ENCODE measurements at regions not wholly inside any gene's neighbourhood (a gene's known extent, or its start where the extent isn't known, plus 50 kb on each side); places are given as distances from the start of the nearest gene placed in this dataset.
"Not testable (repeated sequence)": the region's sequence is repeated elsewhere in the genome, so short reads cannot be mapped to it uniquely, and the experiment has no call there.

DNA sequence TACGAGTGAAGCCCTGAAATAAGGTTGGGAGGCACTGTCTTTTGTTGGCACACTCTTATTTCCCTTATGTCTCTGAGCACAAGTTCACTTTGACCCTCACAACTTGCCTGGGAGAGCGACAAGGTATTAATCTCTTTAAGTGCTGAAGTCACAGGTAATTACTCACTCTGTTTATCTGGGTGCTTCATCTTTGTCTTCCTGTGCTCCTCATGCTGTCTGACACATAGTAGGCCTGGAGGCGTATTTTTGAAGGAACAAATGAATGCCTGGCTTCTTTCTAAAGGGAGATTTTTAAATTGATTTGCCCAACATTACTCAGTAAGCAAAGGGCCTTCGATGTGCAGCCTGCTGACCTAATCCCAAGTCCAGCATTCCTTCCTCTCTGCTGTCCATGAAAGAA, 507.1 kb upstream of the TNP1 start:
- DNase-seq (ENCODE audit: low spot score): no peak

DNA sequence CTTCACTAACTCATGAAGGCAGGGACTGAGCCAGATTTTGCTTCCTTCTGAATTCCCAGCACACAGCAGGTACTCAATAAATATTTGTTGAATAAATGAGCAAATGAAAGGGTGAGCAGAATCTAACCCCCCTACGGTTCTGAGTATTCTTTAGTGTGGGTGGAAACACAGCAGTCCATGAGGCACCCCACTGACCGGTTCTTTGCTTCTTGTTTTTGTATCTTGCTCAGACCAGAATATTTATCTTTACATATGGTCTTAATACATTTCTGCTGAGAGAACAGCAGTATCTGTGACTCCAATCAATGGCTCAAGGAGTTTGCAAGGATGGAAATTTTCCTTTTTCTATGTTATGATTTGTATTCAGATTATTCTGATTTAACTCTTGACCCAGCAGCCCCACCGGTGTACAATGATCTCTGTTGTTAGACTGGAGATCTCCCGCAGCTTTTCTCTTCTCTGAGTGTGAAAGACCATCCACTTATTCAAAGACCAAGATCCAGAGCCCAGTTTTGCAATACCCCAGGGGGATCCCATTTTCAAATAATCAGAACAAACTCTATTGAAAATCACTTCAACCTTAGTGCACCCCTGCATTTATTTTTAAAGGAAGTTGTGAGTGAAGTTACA, 506.5 kb upstream of the TNP1 start:
- DNase-seq (ENCODE audit: low spot score): no peak

DNA sequence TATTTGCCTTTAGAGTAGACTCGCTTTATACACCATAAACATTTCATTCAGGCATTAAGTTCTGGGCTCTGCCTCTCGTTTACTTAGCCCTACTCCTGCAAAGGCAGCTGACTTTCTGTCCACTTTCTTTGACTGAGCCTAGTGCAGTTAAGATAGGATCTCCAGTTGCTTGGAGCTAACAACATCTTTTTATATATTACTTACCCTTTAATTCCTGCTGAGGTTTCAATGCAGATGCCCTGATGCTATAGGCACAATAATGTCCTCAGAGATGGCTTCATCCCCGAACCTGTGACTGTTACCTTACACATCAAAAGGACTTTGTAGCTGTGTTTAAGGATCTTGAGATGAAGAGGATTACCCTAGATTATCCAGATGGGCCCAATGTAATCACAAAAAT, 505.8 kb upstream of the TNP1 start:
- DNase-seq (ENCODE audit: low spot score): no peak

- no peak for DNase-seq (ENCODE audit: low spot score)
These were observed 504.4 kb upstream of the TNP1 start for GRCh38 chr2:217364224-217364623.

DNA sequence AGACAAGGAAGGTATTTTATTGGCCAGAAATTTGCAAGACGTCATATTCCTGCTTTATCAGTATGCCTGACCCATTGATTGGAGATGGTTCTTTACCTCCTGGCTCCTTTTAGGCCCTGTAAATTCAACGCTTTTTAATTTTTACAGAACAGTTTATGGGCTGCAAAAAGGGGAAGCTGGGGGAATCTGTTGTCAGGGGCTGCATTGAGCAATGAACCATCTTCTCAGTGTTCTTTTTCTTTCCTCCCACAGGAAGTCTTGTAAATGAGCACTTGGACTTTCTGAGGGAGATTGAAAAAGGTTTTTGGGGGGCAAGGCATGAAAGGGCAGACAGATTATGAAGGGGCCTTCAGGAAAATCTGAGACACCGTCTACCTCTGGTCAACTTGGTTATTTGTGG, 503.6 kb upstream of the TNP1 start:
- no peak for DNase-seq (ENCODE audit: low spot score)

DNA sequence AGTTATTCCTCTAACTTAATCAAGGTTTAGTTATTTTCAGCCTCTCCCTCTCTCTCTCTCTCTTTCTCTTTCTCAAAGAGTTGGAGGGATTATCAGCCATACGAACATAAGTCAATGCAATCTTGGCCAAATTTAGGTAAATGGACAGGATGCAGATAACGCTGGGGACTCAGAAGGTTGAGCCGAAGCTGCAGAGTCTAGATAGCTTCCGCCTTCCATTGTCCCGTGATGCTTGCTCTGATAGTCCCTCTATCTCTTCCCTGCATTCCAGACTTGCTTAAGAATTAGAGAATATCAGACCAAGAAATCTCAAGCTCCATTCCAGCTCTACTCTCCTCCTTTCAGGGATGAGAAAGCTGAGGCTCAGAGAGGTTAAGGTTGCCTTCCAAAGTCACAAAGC, 502.8 kb upstream of the TNP1 start:
- DNase-seq (ENCODE audit: low spot score): no peak

DNA sequence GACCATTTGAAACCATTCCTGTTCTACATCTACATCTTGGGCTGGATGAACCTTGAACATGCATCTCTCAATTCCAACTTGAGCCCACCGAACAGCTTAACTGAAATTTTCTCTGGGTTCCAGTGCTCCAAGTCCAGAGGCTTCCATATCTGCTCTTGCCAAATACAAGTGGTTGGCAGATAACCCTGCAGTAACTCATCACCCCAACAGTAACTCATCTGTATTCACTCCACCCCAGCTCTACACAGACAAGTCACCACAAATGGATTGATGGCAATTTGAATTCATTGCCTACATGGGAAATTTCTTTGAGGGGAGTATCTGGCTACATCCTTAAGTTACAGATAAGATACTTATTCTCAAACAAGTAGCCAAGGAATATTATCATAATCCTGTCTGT, 502.4 kb upstream of the TNP1 start:
- DNase-seq (ENCODE audit: low spot score): no peak

GRCh38 chr2:217361483-217361880, 501.6 kb upstream of the TNP1 start:
- no peak for DNase-seq (ENCODE audit: low spot score)

DNA sequence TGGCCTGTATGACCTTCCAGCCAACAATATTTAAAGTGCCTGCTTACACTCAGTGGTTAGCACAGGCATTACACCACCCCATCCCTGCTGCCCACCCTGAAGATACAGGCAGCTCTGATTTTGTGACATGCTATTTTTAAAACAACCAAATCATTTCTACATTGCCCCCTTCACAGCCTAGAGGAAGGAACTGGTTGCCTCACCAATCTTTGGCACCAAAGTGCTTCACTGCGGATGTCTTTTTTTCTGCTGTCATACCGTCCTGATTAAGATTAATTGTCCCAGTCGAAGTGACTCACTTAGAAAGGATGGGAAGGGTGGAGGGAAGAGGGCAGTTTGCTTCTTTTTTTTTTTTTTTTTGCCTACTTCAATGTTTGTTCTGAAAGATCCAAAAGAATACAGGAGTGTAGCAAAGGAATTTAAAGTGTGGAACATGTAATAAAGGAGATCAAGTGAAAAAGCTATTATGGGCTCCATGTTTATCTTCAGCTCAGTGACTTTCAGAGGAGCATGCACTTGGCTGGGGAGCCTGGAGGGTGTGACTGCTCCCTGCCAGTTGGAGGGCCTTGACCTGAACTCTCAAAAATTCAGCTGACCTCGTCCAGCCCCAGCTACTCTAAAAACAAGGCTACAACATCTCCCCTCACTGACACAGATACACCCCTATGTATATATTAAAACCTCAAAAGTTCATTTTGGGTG, 501.1 kb upstream of the TNP1 start:
- DNase-seq (ENCODE audit: low spot score): no peak

DNA sequence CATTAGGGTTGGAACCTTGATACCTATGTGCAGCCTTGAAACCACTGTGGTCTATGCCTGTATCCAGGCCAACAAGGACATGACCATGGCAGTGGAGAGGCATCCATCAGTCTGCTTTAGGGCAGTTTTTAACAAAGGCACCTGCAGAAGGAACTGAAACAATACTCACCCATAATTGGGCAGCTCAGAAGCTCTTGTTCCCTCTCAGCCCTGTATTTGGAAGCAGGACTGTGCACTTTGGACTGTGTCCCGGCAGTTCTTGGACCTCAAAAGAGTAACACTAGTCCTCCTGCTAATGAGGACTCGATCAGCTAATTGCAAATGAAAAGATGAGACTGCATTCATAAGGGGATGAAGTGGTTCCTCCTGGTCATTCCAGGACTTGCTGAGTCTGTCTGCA, 500.2 kb upstream of the TNP1 start:
- DNase-seq (ENCODE audit: low spot score): no peak

DNA sequence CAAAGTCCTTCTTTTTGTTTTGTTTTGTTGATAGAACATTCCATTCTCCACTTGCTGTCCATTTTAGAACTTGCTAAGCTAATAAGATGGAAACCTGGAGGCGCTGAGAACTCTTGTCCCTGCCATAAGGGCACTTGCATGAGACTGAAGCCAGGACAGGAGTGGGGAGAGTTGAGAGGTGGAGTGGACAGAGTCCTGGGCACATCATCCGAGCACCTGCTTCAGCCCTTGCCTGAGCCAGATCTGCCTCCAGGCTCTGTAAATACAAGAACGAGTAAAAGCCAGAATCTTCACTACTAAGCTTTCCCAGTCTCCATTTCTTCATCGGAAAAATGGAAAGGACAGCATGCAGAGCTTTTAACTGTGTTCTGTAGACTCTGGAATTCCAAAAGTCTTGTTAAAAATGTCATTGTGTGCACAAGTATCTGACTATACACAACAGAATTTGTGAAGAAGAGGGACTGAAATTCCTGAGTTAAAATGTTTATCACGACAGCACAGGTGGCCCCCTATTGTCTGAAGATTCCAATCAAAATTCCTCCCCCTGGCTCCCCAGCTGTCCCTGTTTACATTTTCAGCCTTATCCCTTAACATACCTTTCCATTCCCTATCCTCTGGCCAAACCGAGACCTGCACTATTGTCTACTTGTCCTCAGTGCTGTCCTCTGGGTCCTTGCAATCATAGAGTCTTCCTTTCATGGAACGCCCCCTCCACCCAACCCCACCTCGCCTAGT, 498.2 kb upstream of the TNP1 start:
- DNase-seq (ENCODE audit: low spot score): no peak

GRCh38 chr2:217356781-217357180, 496.9 kb upstream of the TNP1 start:
- DNase-seq (ENCODE audit: low spot score): no peak

DNA sequence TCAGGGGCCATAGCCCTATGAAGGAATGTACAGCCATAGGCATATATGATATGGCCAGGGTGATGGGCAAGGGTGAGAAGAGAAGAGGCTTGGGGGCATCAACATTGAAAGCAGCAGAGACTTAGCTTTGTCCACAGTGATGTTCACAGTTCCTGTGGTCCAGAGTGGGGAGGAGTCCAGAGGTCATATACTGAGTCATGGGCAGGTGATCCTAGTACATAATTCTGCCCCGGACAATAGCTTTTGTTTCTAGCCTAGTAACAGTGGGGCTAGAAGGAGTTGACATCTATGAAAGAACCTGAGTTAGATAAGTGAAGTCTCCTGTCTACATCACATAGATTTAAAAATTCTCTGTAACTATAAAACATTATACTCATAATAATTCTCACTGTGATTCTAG, 496.3 kb upstream of the TNP1 start:
- DNase-seq (ENCODE audit: low spot score): no peak

- no peak for DNase-seq (ENCODE audit: low spot score)
These were observed 493.7 kb upstream of the TNP1 start for GRCh38 chr2:217353591-217353990.

GRCh38 chr2:217351378-217351777, 491.5 kb upstream of the TNP1 start:
- DNase-seq (ENCODE audit: low spot score): no peak

DNA sequence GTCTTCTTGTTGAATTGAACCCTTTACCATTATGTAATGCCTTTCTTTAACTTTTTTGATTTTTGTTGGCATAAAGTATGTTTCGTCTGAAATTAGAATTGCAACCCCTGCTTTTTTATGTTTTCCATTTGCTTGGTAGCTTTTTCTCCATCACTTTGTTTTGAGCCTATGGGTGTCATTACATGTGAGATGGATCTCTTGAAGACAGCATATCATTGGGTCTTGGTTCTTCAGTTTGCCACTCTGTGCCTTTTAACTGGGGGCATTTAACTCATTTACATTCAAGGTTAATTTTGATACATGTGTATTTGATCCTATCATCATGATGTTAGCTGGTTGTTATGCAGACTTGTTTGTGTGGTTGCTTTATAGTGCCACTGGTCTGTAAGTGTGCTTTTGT, 489.4 kb upstream of the TNP1 start:
- DNase-seq (ENCODE audit: low spot score): no peak

- DNase-seq (ENCODE audit: low spot score): not testable (repeated sequence)
These were observed 487.8 kb upstream of the TNP1 start for GRCh38 chr2:217347630-217348029.

- DNase-seq (ENCODE audit: low spot score): not testable (repeated sequence)
These were observed 486.2 kb upstream of the TNP1 start for GRCh38 chr2:217346043-217346442.

DNA sequence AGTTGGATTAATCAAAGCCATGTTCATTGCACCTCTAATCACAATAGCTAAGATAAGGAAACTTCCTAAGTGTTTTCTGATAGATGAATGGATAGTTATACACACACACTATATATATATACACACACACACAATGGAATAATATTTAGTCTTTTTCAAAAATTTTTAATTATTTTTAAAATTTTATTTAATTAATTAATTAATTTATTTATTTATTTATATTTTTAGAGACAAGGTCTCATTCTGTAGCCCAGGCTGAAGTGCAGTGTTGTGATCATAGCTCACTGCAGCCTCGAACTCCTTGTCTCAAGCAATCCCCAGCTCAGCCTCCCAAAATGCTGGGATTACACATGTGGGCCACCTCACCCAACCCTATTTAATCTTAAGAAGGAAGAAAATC, 481.0 kb upstream of the TNP1 start:
- no peak for DNase-seq (ENCODE audit: low spot score)

GRCh38 chr2:217340176-217340575, 480.3 kb upstream of the TNP1 start:
- no peak for DNase-seq (ENCODE audit: low spot score)

- DNase-seq (ENCODE audit: low spot score): no peak
These were observed 479.9 kb upstream of the TNP1 start for GRCh38 chr2:217339753-217340152.

- no peak for DNase-seq (ENCODE audit: low spot score)
These were observed 478.5 kb upstream of the TNP1 start for GRCh38 chr2:217338306-217338916.

DNA sequence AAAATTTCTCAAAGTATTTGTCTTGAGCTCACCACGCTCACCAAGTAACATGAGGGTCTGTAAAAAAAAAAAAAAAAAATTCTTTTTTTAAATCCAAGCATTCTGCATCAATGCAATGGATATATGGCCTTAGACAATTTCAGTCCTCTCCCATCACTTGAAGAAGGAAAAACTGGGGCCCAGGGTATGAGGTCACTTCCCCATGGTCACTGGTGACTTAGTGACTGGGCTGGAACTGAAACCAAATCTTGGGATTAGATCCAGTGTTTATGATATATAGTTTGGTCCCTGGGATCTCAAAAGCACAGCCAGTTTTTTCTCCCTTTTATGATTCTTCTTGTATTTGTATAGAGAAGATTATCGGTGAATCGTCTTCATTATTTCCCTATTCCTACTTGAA, 477.9 kb upstream of the TNP1 start:
- no peak for DNase-seq (ENCODE audit: low spot score)

Data from hematopoietic multipotent progenitor cell treated with erythropoietin and hydrocortisone succinate and interleukin-3 and kit ligand, for 17 days (in vitro differentiated cells).